SU-DHL-6 (cell line): ENCODE measurements at regions not wholly inside any gene's neighbourhood (a gene's known extent, or its start where the extent isn't known, plus 50 kb on each side); places are given as distances from the start of the nearest gene placed in this dataset.

Source experiments
- EZH2phosphoT487 ChIP-seq: fragments of 200-600 bp; sonication (generic), shearing (Covaris generic); conservative IDR thresholded peaks from 2 replicates; pipeline ENCODE4 v1.6.1; 2018; ENCODE audit warnings: mild to moderate bottlenecking, antibody characterized with exemption, low read length, moderate library complexity, mixed read lengths
- TF ChIP-seq, protein P1 (sequence below): fragments of 200-600 bp; sonication (generic); IDR thresholded peaks from one replicate; pipeline ENCODE4 v1.5.1; 2017; ENCODE audit warnings: antibody characterized with exemption, mild to moderate bottlenecking, low read length, moderate library complexity; ENCODE audit not compliant: insufficient read depth, poor library complexity, severe bottlenecking

GRCh38 chr14:38394064-38394463, 138.2 kb upstream of the CLEC14A start:
- TF ChIP-seq, protein P1, sequence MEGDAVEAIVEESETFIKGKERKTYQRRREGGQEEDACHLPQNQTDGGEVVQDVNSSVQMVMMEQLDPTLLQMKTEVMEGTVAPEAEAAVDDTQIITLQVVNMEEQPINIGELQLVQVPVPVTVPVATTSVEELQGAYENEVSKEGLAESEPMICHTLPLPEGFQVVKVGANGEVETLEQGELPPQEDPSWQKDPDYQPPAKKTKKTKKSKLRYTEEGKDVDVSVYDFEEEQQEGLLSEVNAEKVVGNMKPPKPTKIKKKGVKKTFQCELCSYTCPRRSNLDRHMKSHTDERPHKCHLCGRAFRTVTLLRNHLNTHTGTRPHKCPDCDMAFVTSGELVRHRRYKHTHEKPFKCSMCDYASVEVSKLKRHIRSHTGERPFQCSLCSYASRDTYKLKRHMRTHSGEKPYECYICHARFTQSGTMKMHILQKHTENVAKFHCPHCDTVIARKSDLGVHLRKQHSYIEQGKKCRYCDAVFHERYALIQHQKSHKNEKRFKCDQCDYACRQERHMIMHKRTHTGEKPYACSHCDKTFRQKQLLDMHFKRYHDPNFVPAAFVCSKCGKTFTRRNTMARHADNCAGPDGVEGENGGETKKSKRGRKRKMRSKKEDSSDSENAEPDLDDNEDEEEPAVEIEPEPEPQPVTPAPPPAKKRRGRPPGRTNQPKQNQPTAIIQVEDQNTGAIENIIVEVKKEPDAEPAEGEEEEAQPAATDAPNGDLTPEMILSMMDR, result no peak
- TF ChIP-seq EZH2phosphoT487, result no peak
